ENCODE measurements at regions not wholly inside any gene's neighbourhood (a gene's known extent, or its start where the extent isn't known, plus 50 kb on each side); places are given as distances from the start of the nearest gene placed in this dataset.

- Mint-ChIP-seq H3K27me3 (ENCODE audit: unreplicated experiment) (no peaks in the 10 kb centered on the region), H3K4me1 (ENCODE audit: unreplicated experiment) (peaks cover 54% of the 10 kb centered on the region), H3K9me3 (ENCODE audit: unreplicated experiment) (no peaks in the 10 kb centered on the region), H3K4me3 (ENCODE audit: unreplicated experiment) (no peak overlapping the region), H3K36me3 (ENCODE audit: low read depth, unreplicated experiment) (no peaks in the 10 kb centered on the region), H3K27ac (ENCODE audit: unreplicated experiment) (peak overlapping the region; percentile 92)
- TF ChIP-seq CTCF (IDR thresholded peaks at IDR 0.05; ENCODE audit: unreplicated experiment), result no peak
- DNase-seq (ENCODE audit: low spot score), result no peak
Measured at GRCh38 chr12:93113317-93114006, 184.4 kb upstream of the EEA1 start.

GRCh38 chr12:93115198-93115601 lies 186.1 kb upstream of the EEA1 start:
- H3K36me3 Mint-ChIP-seq (ENCODE audit: low read depth, unreplicated experiment), result no peaks in the 10 kb centered on the region
- TF ChIP-seq CTCF (IDR thresholded peaks at IDR 0.05; ENCODE audit: unreplicated experiment), result no peak
- no peak for DNase-seq (ENCODE audit: low spot score)
- H3K4me3 Mint-ChIP-seq (ENCODE audit: unreplicated experiment), result no peak overlapping the region
- no peaks in the 10 kb centered on the region for H3K9me3 Mint-ChIP-seq (ENCODE audit: unreplicated experiment)
- no peak overlapping the region for H3K27ac Mint-ChIP-seq (ENCODE audit: unreplicated experiment)
- no peaks in the 10 kb centered on the region for H3K27me3 Mint-ChIP-seq (ENCODE audit: unreplicated experiment)
- peaks cover 40% of the 10 kb centered on the region for H3K4me1 Mint-ChIP-seq (ENCODE audit: unreplicated experiment)

- no peak for TF ChIP-seq CTCF (IDR thresholded peaks at IDR 0.05; ENCODE audit: unreplicated experiment)
- Mint-ChIP-seq H3K4me3 (ENCODE audit: unreplicated experiment) (no peak overlapping the region), H3K27me3 (ENCODE audit: unreplicated experiment) (no peaks in the 10 kb centered on the region), H3K36me3 (ENCODE audit: low read depth, unreplicated experiment) (no peaks in the 10 kb centered on the region), H3K9me3 (ENCODE audit: unreplicated experiment) (no peaks in the 10 kb centered on the region), H3K4me1 (ENCODE audit: unreplicated experiment) (peaks cover 39% of the 10 kb centered on the region), H3K27ac (ENCODE audit: unreplicated experiment) (no peak overlapping the region)
- DNase-seq (ENCODE audit: low spot score), result no peak
Measured at GRCh38 chr12:93115646-93116045, 186.6 kb upstream of the EEA1 start.

- Mint-ChIP-seq H3K4me3 (ENCODE audit: unreplicated experiment) (no peak overlapping the region), H3K9me3 (ENCODE audit: unreplicated experiment) (no peaks in the 10 kb centered on the region), H3K27me3 (ENCODE audit: unreplicated experiment) (no peaks in the 10 kb centered on the region), H3K27ac (ENCODE audit: unreplicated experiment) (no peak overlapping the region), H3K4me1 (ENCODE audit: unreplicated experiment) (peaks cover 29% of the 10 kb centered on the region), H3K36me3 (ENCODE audit: low read depth, unreplicated experiment) (no peaks in the 10 kb centered on the region)
- no peak for TF ChIP-seq CTCF (IDR thresholded peaks at IDR 0.05; ENCODE audit: unreplicated experiment)
- DNase-seq (ENCODE audit: low spot score), result no peak
Measured at GRCh38 chr12:93116632-93117031, 187.5 kb upstream of the EEA1 start.

- Mint-ChIP-seq H3K27ac (ENCODE audit: unreplicated experiment) (no peak overlapping the region), H3K4me1 (ENCODE audit: unreplicated experiment) (peaks cover under 1% of the 10 kb centered on the region), H3K27me3 (ENCODE audit: unreplicated experiment) (peaks cover 2% of the 10 kb centered on the region), H3K4me3 (ENCODE audit: unreplicated experiment) (no peak overlapping the region), H3K9me3 (ENCODE audit: unreplicated experiment) (no peaks in the 10 kb centered on the region), H3K36me3 (ENCODE audit: low read depth, unreplicated experiment) (no peaks in the 10 kb centered on the region)
- no peak for TF ChIP-seq CTCF (IDR thresholded peaks at IDR 0.05; ENCODE audit: unreplicated experiment)
- no peak for DNase-seq (ENCODE audit: low spot score)
Measured at GRCh38 chr12:93121729-93122488, 192.8 kb upstream of the EEA1 start.

All from endothelial cell (in vitro differentiated cells).